Fibroblast of pulmonary artery (primary cell): ENCODE measurements at regions not wholly inside any gene's neighbourhood (a gene's known extent, or its start where the extent isn't known, plus 50 kb on each side); places are given as distances from the start of the nearest gene placed in this dataset.

Source experiments
- DNase-seq: peaks from one replicate; pipeline ENCODE4 v3.0.0-alpha.2; 2010; ENCODE audit warnings: low read depth
- H3K4me3 ChIP-seq: replicated peaks from 2 replicates; pipeline ENCODE4 v1.5.1; 2011; ENCODE audit warnings: low read depth, mild to moderate bottlenecking, control low read depth, low read length, moderate library complexity
- TF ChIP-seq, protein P1 (sequence below): IDR thresholded peaks from 2 replicates; pipeline ENCODE4 v1.5.1; 2011; ENCODE audit warnings: mild to moderate bottlenecking, control low read depth, low read length, inconsistent platforms; ENCODE audit errors: missing control alignments

DNA sequence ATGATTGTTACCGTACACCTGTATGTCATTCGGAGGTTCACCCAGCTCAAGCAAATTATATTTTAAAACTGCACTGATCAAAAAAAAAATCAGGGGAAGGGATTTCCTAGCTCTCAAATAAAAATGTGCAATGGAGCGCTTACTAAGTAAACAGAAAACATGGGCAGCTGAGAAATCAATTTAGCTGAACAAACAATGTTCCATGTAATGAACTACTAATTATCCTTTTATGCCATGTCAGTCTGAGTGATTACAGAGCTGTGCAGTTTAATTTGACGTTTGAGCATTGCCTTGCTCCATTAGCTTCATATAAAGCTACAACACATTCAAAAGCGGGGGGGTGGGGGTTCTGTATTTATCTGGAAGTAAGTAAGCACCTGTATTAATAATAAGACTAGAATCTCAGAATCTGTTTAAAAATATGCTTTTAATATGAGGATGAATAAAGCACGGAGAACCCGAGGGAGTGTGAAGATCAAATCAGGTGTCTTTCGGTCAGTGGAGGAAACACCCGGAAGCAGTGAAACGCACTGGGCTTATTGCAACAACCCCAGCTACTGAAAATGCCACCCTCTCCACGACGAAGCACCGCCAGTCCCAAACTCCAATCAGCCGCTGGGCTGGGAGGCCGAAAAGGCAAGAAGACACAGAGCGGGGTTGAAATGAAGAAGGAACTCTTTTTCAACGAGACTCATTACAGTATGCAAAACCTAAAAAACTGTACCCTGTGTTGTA lies 196.5 kb upstream of the ATP11B start:
- H3K4me3 ChIP-seq, result no peak overlapping the region
- DNase-seq, result no peak
- TF ChIP-seq, protein P1, sequence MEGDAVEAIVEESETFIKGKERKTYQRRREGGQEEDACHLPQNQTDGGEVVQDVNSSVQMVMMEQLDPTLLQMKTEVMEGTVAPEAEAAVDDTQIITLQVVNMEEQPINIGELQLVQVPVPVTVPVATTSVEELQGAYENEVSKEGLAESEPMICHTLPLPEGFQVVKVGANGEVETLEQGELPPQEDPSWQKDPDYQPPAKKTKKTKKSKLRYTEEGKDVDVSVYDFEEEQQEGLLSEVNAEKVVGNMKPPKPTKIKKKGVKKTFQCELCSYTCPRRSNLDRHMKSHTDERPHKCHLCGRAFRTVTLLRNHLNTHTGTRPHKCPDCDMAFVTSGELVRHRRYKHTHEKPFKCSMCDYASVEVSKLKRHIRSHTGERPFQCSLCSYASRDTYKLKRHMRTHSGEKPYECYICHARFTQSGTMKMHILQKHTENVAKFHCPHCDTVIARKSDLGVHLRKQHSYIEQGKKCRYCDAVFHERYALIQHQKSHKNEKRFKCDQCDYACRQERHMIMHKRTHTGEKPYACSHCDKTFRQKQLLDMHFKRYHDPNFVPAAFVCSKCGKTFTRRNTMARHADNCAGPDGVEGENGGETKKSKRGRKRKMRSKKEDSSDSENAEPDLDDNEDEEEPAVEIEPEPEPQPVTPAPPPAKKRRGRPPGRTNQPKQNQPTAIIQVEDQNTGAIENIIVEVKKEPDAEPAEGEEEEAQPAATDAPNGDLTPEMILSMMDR, result no peak

DNA sequence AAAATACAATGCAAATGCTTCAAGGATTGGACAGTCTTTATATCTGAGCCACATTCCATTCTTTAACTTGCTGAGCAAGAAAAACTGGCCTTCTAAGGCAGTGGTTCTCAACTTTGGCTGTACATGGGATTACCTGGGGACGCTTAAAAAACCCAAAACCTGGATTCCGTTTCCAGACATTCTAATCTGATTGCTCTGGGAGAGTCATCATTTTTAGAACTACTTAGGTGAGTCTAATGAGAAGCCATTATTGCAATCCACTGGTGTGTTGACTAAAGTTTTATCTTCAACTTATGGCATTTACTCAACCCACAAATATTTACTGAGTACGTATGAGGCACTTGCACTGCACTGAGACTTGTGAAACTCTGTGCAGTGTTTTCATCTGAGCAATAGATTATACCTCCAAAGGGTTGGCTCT lies 195.7 kb upstream of the ATP11B start:
- DNase-seq, result no peak
- no peak overlapping the region for H3K4me3 ChIP-seq
- TF ChIP-seq, protein P1, result no peak

DNA sequence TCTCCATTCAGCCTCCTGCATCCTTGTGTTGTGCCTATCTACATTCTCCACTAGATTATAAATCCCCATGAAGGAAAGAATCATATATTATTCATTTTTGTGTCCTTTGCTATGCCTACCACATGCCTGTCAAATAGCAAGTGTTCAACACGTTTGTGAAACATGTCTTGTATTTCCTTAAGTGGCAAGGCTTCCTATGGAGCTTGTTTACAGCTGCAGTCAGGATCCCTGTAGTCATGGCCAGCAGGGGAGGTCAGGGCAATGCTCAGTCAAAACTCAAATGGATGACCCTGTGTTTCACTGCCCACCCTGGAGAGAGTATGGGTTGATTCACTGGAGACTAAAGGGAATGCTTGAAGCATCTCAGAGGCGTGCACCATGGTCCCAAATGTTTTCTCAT lies 191.7 kb upstream of the ATP11B start:
- TF ChIP-seq, protein P1, result no peak
- no peak for DNase-seq
- no peak overlapping the region for H3K4me3 ChIP-seq

DNA sequence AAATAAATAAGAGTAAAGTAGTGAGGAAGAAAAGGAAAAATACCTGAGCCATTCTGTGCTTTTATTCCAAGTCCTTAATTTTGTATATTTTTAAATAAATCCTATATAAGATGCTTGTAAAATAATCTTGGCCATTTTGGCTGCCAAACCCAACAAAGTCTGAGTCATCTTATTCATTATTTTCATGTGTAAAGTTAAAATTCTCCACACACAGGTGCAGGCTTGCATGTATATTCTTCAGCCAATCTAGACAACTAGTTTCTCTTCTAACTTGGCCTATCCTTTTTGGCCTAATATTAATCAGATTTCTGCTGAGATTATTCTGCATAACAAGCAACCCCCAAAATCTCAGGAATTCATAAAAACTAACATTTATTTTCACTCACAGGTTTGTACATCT lies 189.8 kb upstream of the ATP11B start:
- H3K4me3 ChIP-seq, result no peak overlapping the region
- TF ChIP-seq, protein P1, result no peak
- no peak for DNase-seq

DNA sequence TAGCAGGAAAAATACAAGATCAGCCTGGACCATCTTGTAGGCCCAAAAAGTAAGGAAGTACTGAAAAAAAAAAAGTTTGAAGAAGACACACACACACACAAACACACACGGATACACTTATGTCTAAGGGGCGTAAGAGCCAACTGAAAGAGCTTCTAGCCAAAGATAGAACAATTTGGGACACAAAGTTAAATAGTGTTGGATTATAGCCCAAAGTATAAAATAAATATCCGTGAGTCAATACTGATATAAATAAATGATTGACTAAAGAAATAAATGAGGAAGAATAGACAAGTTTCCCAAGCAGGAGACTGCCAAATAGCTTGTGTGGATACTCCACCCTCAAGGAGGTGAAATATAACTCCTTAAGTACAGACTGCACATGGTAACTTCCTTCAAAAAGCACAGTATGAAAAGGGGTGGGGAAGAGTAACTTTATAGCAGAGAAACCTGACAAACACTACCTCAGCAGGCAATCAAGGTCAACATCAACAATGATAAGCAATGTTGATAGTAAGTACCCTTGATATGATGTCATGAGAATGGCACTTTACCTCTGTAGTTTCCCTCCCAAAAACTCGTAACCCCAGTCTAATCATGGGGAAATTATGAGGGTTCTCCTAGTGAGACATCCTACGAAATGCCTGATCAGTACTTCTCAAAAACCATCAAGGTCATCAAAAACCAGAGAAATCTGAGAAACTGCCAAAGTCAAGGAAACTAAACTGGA lies 187.3 kb upstream of the ATP11B start:
- no peak overlapping the region for H3K4me3 ChIP-seq
- TF ChIP-seq, protein P1, result no peak
- no peak for DNase-seq

DNA sequence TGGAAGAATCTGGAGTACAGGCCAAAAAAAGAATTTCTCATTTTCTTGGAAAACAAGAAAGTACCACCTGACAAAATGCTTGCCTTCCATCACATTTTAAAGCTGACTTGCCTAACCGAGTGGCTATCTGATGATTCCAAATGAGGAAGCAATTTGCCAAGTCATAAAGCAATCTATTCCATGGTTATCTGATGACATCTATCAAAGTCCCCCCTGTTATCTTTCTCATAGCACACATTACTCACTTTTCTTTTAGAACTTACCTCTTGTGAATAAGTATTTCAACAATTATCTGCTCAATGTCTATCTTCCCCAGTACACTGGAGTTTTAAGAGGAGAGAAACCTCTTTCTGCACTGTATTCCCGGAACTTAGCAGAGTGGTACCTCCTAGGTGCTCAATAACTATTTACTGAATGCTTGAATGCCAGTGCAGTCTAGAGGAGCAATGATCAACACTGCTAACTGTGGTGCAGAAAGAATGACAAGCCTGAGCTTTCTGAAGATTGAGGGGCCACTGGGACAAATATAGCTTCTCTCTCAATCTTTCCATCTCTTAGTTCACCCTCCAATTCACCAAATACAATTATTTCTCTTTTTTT lies 186.3 kb upstream of the ATP11B start:
- no peak overlapping the region for H3K4me3 ChIP-seq
- no peak for DNase-seq
- TF ChIP-seq, protein P1, result no peak
